ENCODE measurements at regions not wholly inside any gene's neighbourhood (a gene's known extent, or its start where the extent isn't known, plus 50 kb on each side); places are given as distances from the start of the nearest gene placed in this dataset.
A peak's percentile ranks its signal among the peaks of the same experiment; 100 is the strongest.

GRCh38 chr6:150749091-150749670 lies 116.3 kb upstream of the MTHFD1L start:
- Histone ChIP-seq H3K36me3 (ENCODE audit: low read depth, missing control alignments) (no peaks in the 10 kb centered on the region), H3K9me3 (no peaks in the 10 kb centered on the region), H3K27ac (peak overlapping the region in 1 of 2 donors; percentile 21), H3K4me3 (no peak overlapping the region), H3K27me3 (no peaks in the 10 kb centered on the region), H3K4me1 (peaks cover 12% of the 10 kb centered on the region)
- 78 to 93% methylated on average over 8 of the region's 8 CpGs for WGBS, 2 donors
- intact Hi-C loops (cut with DNase I; ENCODE audit: low total_unique reads) = no loop called here
- TF ChIP-seq POLR2A (IDR thresholded peaks at IDR 0.05) (no peak), CTCF (IDR thresholded peaks at IDR 0.05) (no peak)
- DNase-seq = no peak

GRCh38 chr6:150751296-150751695 lies 114.2 kb upstream of the MTHFD1L start:
- WGBS, 2 donors = 96 to 98% methylated on average over 3 of the region's 3 CpGs
- intact Hi-C loops (cut with DNase I; ENCODE audit: low total_unique reads) = no loop called here
- TF ChIP-seq CTCF (IDR thresholded peaks at IDR 0.05) (no peak), POLR2A (IDR thresholded peaks at IDR 0.05) (no peak)
- Histone ChIP-seq H3K27me3 (no peaks in the 10 kb centered on the region), H3K4me3 (no peak overlapping the region), H3K9me3 (no peaks in the 10 kb centered on the region), H3K36me3 (ENCODE audit: low read depth, missing control alignments) (no peaks in the 10 kb centered on the region), H3K27ac (no peak overlapping the region), H3K4me1 (peaks cover 19% of the 10 kb centered on the region)
- DNase-seq = no peak

- no peak for DNase-seq
- 82 to 91% methylated on average over 2 of the region's 2 CpGs for WGBS, 2 donors
- no peaks in the 10 kb centered on the region for H3K27me3 ChIP-seq
- intact Hi-C loops (cut with DNase I; ENCODE audit: low total_unique reads) = no loop called here
- no peak overlapping the region for H3K4me3 ChIP-seq
- H3K27ac ChIP-seq = peak overlapping the region in 1 of 2 donors; percentile 2
- H3K36me3 ChIP-seq (ENCODE audit: low read depth, missing control alignments) = no peaks in the 10 kb centered on the region
- no peaks in the 10 kb centered on the region for H3K9me3 ChIP-seq
- peaks cover 19% of the 10 kb centered on the region for H3K4me1 ChIP-seq
- TF ChIP-seq POLR2A (IDR thresholded peaks at IDR 0.05) = no peak
- TF ChIP-seq CTCF (IDR thresholded peaks at IDR 0.05) = no peak
These were observed 113.1 kb upstream of the MTHFD1L start for GRCh38 chr6:150752409-150752808.

GRCh38 chr6:150753371-150754064 lies 112.0 kb upstream of the MTHFD1L start:
- 47 to 62% methylated on average over 14 of the region's 14 CpGs for WGBS, 2 donors
- TF ChIP-seq POLR2A (IDR thresholded peaks at IDR 0.05) (no peak), CTCF (IDR thresholded peaks at IDR 0.05) (no peak)

GRCh38 chr6:150755042-150755441 lies 110.5 kb upstream of the MTHFD1L start:
- H3K27me3 ChIP-seq = no peaks in the 10 kb centered on the region
- 82 to 85% methylated on average over 9 of the region's 9 CpGs for WGBS, 2 donors
- H3K4me3 ChIP-seq = no peak overlapping the region
- H3K36me3 ChIP-seq (ENCODE audit: low read depth, missing control alignments) = no peaks in the 10 kb centered on the region
- peaks cover 19% of the 10 kb centered on the region for H3K4me1 ChIP-seq
- intact Hi-C loops (cut with DNase I; ENCODE audit: low total_unique reads) = no loop called here
- peak overlapping the region in 1 of 2 donors; percentile 36 for H3K27ac ChIP-seq
- TF ChIP-seq POLR2A (IDR thresholded peaks at IDR 0.05) (no peak), CTCF (IDR thresholded peaks at IDR 0.05) (no peak)
- no peaks in the 10 kb centered on the region for H3K9me3 ChIP-seq
- no peak for DNase-seq

More at GRCh38 chr6:150753371-150754064, 112.0 kb upstream of the MTHFD1L start:
- Histone ChIP-seq H3K36me3 (ENCODE audit: low read depth, missing control alignments) (no peaks in the 10 kb centered on the region), H3K27ac (peak overlapping the region in 1 of 2 donors; percentile 4), H3K4me3 (no peak overlapping the region), H3K27me3 (no peaks in the 10 kb centered on the region), H3K4me1 (peaks cover 19% of the 10 kb centered on the region), H3K9me3 (no peaks in the 10 kb centered on the region)
- intact Hi-C loops (cut with DNase I; ENCODE audit: low total_unique reads) = no loop called here
- no peak for DNase-seq

All from testis (tissue), 2 donors.